Upper lobe of right lung (tissue), 1 donor: ENCODE measurements at regions not wholly inside any gene's neighbourhood (a gene's known extent, or its start where the extent isn't known, plus 50 kb on each side); places are given as distances from the start of the nearest gene placed in this dataset.

ENCODE experiments used
- ATAC-seq: fragments of 200-7000 bp; cut with Tn5 transposase; one replicate; pipeline ENCODE4 v1.9.1; 2020; ENCODE audit warnings: mild to moderate bottlenecking, moderate library complexity
- DNase-seq: peaks from one replicate; pipeline ENCODE4 v3.0.0-alpha.2; 2020
- H3K27ac ChIP-seq: fragments of 200-600 bp; one replicate; pipeline ENCODE4 v1.8.0; 2022
- H3K27me3 ChIP-seq: fragments of 200-600 bp; one replicate; pipeline ENCODE4 v1.8.0; 2022; ENCODE audit warnings: mild to moderate bottlenecking
- H3K36me3 ChIP-seq: fragments of 200-600 bp; one replicate; pipeline ENCODE4 v1.8.0; 2022
- H3K4me1 ChIP-seq: fragments of 200-600 bp; one replicate; pipeline ENCODE4 v1.8.0; 2022
- H3K4me3 ChIP-seq: fragments of 200-600 bp; one replicate; pipeline ENCODE4 v1.8.0; 2022; ENCODE audit warnings: mild to moderate bottlenecking
- H3K9me3 ChIP-seq: fragments of 200-600 bp; one replicate; pipeline ENCODE4 v1.8.0; 2022
- intact Hi-C: fragments of 100-400 bp; cut with DNase I; formaldehyde crosslinking; loops from one replicate; pipeline ENCODE4 v1.11.0; 2022
- TF ChIP-seq, protein P1 (sequence below): fragments of 200-600 bp; IDR thresholded peaks from one replicate; pipeline ENCODE4 v1.8.0; 2022; ENCODE audit warnings: antibody characterized with exemption
- donor health status: DM: no; HTN: yes; CAD: no; lungs with severe emphysema.

DNA sequence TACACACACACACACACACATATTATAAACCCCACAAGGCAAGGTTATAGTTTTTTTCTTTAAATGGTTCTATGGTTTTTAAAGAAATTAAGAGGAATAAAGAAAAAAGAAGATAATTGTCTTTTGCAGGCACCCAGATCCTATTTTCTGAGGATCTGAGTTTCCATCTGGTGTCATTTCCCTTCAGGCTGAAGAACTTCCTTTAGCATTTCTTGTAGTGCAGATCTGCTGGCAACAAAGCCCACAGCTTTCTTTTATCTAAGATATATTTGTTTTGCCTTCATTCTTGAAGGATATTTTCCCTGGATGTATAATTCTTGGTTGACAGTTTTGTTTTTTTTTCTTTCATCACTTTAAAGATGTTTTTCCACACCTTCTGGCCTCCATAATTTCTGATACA lies 57.6 kb upstream of the PMEPA1 start:
- intact Hi-C loops = no loop called here
- TF ChIP-seq, protein P1, sequence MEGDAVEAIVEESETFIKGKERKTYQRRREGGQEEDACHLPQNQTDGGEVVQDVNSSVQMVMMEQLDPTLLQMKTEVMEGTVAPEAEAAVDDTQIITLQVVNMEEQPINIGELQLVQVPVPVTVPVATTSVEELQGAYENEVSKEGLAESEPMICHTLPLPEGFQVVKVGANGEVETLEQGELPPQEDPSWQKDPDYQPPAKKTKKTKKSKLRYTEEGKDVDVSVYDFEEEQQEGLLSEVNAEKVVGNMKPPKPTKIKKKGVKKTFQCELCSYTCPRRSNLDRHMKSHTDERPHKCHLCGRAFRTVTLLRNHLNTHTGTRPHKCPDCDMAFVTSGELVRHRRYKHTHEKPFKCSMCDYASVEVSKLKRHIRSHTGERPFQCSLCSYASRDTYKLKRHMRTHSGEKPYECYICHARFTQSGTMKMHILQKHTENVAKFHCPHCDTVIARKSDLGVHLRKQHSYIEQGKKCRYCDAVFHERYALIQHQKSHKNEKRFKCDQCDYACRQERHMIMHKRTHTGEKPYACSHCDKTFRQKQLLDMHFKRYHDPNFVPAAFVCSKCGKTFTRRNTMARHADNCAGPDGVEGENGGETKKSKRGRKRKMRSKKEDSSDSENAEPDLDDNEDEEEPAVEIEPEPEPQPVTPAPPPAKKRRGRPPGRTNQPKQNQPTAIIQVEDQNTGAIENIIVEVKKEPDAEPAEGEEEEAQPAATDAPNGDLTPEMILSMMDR = no peak
- DNase-seq = no peak

DNA sequence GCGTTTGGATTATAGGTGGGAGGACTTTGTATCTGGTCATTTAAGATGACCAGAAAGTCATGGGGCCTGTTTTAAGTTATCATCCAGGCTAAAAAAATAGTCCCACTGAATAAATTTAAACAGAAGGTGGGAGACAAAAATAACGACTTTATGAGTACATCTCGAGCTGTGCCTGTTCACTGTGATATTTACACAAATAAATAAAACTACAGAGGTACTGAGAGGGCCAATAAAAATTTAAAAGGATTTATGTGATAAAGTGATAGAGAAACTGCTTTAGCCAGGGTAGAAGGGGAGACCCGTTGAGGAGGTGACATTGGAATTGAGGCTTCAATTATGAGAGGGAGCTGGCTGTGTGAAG lies 53.4 kb upstream of the PMEPA1 start:
- H3K27me3 ChIP-seq = no peaks in the 10 kb centered on the region
- intact Hi-C loops = no loop called here
- no peaks in the 10 kb centered on the region for H3K36me3 ChIP-seq
- TF ChIP-seq, protein P1 = no peak
- no peak for ATAC-seq
- H3K4me3 ChIP-seq = no peak overlapping the region
- no peak for DNase-seq
- no peak overlapping the region for H3K27ac ChIP-seq
- H3K4me1 ChIP-seq = no peaks in the 10 kb centered on the region
- H3K9me3 ChIP-seq = no peaks in the 10 kb centered on the region

More for the DNA sequence above, 57.6 kb upstream of the PMEPA1 start:
- H3K4me3 ChIP-seq = no peak overlapping the region
- no peaks in the 10 kb centered on the region for H3K36me3 ChIP-seq
- no peaks in the 10 kb centered on the region for H3K27me3 ChIP-seq
- no peak for ATAC-seq
- no peak overlapping the region for H3K27ac ChIP-seq
- H3K4me1 ChIP-seq = no peaks in the 10 kb centered on the region
- H3K9me3 ChIP-seq = no peaks in the 10 kb centered on the region

DNA sequence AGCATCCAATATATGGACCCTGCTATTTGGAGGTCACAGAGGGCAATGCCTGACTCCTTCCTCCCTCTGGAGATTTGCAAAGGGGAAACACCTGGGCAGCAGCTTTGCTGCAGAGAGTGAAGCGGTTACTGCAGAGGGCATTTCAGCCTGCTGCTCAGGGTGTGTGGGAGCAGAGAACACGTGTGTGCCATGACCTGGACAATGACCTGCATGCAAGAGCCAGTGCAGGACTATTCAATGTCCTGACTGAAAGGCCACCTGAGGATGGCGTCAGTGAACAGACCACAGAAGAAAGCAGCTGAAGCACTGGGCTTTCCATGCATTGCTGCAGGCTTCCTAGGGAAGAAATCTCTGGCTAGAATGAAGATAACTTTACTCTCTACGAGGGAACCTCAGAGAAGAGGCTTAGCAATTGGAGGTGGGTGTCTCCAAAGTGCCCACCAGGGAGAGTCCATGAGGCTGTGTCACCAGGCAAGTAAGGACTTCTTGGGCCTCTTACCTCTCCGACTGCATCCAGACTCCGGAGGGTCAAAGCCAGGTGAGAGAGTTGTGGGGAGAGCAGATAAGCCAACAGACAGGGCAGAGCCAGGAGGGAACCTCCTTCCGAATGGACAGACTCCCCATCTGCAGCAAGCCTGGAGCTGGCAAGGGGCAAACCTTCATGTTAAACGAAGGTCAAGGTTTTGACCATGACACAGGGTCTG lies 52.9 kb upstream of the PMEPA1 start:
- TF ChIP-seq, protein P1 = no peak
- H3K27ac ChIP-seq = no peak overlapping the region
- H3K4me3 ChIP-seq = no peak overlapping the region
- intact Hi-C loops = no loop called here
- no peaks in the 10 kb centered on the region for H3K27me3 ChIP-seq
- no peaks in the 10 kb centered on the region for H3K4me1 ChIP-seq
- ATAC-seq = no peak
- no peak for DNase-seq
- no peaks in the 10 kb centered on the region for H3K36me3 ChIP-seq
- H3K9me3 ChIP-seq = no peaks in the 10 kb centered on the region

DNA sequence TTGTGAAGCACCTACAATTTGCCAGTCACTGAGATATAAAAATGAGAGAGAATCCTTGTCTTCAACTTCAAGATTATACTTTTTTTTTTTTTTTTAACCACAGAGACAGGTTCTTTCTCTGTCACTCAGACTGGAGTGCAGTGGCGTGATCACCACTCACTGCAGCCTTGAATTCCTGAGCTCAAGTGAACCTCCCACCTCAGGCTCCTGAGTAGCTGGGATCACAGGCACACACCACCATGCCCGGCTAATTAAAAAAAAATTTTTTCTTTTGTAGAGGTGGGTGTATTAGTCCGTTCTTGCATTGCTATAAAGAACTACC lies 51.6 kb upstream of the PMEPA1 start:
- no peak for DNase-seq
- no peaks in the 10 kb centered on the region for H3K4me1 ChIP-seq
- no peaks in the 10 kb centered on the region for H3K27me3 ChIP-seq
- intact Hi-C loops = no loop called here
- H3K9me3 ChIP-seq = no peaks in the 10 kb centered on the region
- H3K36me3 ChIP-seq = no peaks in the 10 kb centered on the region
- H3K4me3 ChIP-seq = no peak overlapping the region
- TF ChIP-seq, protein P1 = no peak
- no peak overlapping the region for H3K27ac ChIP-seq
- ATAC-seq = peak; percentile 47

DNA sequence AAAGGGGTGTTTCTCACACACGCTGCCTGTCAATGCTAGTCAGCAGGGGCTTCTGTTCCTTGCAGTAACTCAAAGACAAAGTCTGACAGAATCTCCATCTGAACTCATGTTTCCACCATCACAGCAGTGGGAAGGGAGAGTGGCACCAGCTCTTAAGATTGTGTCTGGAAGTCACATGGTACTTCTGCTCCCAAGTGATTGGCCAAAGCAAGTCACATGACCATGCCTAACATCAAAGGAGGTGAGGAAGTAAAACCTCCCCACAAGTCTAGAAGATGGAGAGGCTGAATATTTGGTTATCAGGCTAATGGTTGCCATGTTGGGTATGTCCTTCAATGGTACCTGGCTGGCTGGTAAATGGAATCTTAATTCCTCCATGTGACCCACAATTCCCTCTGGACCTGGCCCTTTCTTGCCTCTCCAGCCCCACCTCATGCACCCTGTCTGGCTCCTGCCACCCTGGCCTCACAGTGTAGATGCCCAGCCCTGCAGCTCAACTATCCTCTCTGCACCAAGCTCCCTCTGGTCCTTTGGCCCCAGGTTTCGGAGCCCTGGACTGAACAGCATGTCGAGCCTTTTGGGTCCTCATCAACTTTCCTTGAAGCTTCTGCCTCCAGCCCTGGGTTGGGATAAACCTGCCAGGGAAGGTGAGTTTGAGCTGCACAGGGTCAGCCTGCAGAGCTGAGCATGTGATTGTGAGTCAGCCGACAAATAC lies 51.0 kb upstream of the PMEPA1 start:
- TF ChIP-seq, protein P1 = no peak
- Histone ChIP-seq H3K4me1 (no peaks in the 10 kb centered on the region), H3K36me3 (no peaks in the 10 kb centered on the region), H3K9me3 (no peaks in the 10 kb centered on the region), H3K4me3 (no peak overlapping the region), H3K27me3 (no peaks in the 10 kb centered on the region), H3K27ac (no peak overlapping the region)
- intact Hi-C loops = no loop called here
- DNase-seq = no peak
- peak; percentile 46 for ATAC-seq
